HCT116 (cell line): ENCODE measurements at regions not wholly inside any gene's neighbourhood (a gene's known extent, or its start where the extent isn't known, plus 50 kb on each side); places are given as distances from the start of the nearest gene placed in this dataset.

Experiments used
- CTCF ChIP-seq, 3 experiments: fragments of 200-600 bp in 1 of 3; sonication (generic) in 1 of 3; IDR thresholded peaks in 2 of 3; conservative IDR thresholded peaks in 1 of 3; 2 replicates each; pipeline ENCODE4 v1.5.1; 2012 to 2017; ENCODE audit warnings: low read depth in 2 of 3, low read length in 2 of 3, antibody characterized with exemption in 1 of 3, borderline replicate concordance in 1 of 3, control low read depth in 1 of 3, mild to moderate bottlenecking in 1 of 3, mixed read lengths in 1 of 3, mixed run types in 1 of 3, moderate library complexity in 1 of 3; ENCODE audit not compliant: insufficient read depth in 1 of 3
- ELF1 ChIP-seq: IDR thresholded peaks from 2 replicates; pipeline ENCODE4 v1.6.1; 2012; ENCODE audit warnings: low read depth, borderline replicate concordance
- EZH2phosphoT487 ChIP-seq: fragments of 200-600 bp; IDR thresholded peaks from 2 replicates; pipeline ENCODE4 v1.6.1; 2018; ENCODE audit warnings: antibody characterized with exemption, borderline replicate concordance
- JUND ChIP-seq: IDR thresholded peaks from 2 replicates; pipeline ENCODE4 v1.6.1; 2012
- TCF7L2 ChIP-seq: IDR thresholded peaks from 2 replicates; pipeline ENCODE4 v1.7.0; 2011; ENCODE audit warnings: borderline replicate concordance, inconsistent platforms; ENCODE audit not compliant: insufficient read depth, insufficient read length; ENCODE audit errors: extremely low read depth

GRCh38 chr12:14200598-14200997 is 164.9 kb upstream of the ATF7IP start:
- TF ChIP-seq JUND (no peak), TCF7L2 (no peak), CTCF (IDR thresholded peaks at IDR 0.05 in 2 of 3, conservative IDR thresholded peaks at IDR 0.05 in 1 of 3; ENCODE audit: borderline replicate concordance in 1 of 3, insufficient read depth in 1 of 3, low read depth in 2 of 3, low read length in 2 of 3) (no peak), EZH2phosphoT487 (no peak), ELF1 (no peak)
